ENCODE measurements at regions not wholly inside any gene's neighbourhood (a gene's known extent, or its start where the extent isn't known, plus 50 kb on each side); places are given as distances from the start of the nearest gene placed in this dataset.
A peak's percentile ranks its signal among the peaks of the same experiment; 100 is the strongest.
"Not testable (repeated sequence)": the region's sequence is repeated elsewhere in the genome, so short reads cannot be mapped to it uniquely, and the experiment has no call there.

DNA sequence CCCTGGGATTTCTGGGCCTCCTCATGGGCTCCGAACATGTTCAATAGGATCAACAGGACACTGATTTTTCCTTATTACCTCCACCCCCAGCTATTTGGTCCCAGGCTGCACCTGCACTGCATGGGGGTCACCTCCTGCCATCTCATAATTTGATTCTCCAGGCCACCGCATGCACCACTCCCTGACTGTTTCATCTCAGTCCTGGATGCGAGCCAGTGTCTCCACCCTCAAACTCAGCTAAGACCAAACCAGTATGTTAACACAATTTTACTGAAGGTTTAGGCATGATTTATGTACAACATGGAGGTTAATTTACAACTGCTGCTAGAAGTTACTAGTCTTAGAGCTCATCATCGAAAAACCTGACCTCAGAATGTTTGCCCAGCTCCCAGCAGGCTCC, 249.5 kb downstream of the UACA start:
- H3K27ac ChIP-seq (ENCODE audit: low read depth, low read length, severe bottlenecking): no peak overlapping the region
- peaks cover 24% of the 10 kb centered on the region for H3K9me3 ChIP-seq (ENCODE audit: control insufficient read depth, low read length)
- no peaks in the 10 kb centered on the region for H3K36me3 ChIP-seq (ENCODE audit: control insufficient read depth, insufficient read depth, low read length)
- peaks cover 1% of the 10 kb centered on the region for H3K4me1 ChIP-seq (ENCODE audit: control insufficient read depth, insufficient read depth, low read length, poor library complexity, severe bottlenecking)
- 83 to 93% methylated on average over 2 of the region's 4 CpGs for WGBS, 2 experiments (ENCODE audit: insufficient coverage in 2 of 2)
- no peak overlapping the region for H3K4me3 ChIP-seq (ENCODE audit: extremely low read depth, insufficient read depth, low read length, poor library complexity, severe bottlenecking)

DNA sequence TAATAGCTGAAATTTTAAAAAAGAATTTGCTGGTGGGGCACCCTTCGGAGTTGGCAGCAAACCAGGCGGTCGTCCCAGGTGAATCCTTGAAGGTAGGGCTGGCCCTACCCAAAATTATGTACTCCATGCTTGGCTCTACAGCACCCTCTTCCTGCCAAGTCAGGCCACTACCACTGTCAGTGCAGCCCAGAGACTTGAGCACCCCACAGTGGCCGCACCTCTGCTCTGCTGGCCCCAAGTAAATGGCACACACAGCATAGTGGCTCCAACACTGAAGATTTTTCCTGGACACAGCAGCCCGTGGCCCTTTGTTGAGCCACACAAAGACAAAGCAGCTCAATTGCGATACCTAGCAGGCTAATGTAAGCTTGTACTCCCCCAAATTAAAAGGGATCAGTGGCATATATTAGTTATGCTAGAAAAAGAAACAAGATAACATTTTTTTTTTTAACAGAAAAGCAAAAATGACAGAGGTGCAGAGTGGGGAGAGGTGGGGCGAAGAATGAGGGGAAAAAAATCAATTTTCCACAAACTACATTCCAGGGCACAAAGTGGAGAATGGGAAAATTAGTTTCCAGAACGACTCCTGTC, 250.5 kb downstream of the UACA start:
- Histone ChIP-seq H3K4me1 (ENCODE audit: control insufficient read depth, insufficient read depth, low read length, poor library complexity, severe bottlenecking) (peaks cover 11% of the 10 kb centered on the region), H3K4me3 (ENCODE audit: extremely low read depth, insufficient read depth, low read length, poor library complexity, severe bottlenecking) (no peak overlapping the region), H3K36me3 (ENCODE audit: control insufficient read depth, insufficient read depth, low read length) (no peaks in the 10 kb centered on the region), H3K9me3 (ENCODE audit: control insufficient read depth, low read length) (peaks cover 24% of the 10 kb centered on the region), H3K27ac (ENCODE audit: low read depth, low read length, severe bottlenecking) (no peak overlapping the region)
- 68 to 82% methylated on average over 5 to 6 of the region's 8 CpGs for WGBS, 2 experiments (ENCODE audit: insufficient coverage in 2 of 2)

DNA sequence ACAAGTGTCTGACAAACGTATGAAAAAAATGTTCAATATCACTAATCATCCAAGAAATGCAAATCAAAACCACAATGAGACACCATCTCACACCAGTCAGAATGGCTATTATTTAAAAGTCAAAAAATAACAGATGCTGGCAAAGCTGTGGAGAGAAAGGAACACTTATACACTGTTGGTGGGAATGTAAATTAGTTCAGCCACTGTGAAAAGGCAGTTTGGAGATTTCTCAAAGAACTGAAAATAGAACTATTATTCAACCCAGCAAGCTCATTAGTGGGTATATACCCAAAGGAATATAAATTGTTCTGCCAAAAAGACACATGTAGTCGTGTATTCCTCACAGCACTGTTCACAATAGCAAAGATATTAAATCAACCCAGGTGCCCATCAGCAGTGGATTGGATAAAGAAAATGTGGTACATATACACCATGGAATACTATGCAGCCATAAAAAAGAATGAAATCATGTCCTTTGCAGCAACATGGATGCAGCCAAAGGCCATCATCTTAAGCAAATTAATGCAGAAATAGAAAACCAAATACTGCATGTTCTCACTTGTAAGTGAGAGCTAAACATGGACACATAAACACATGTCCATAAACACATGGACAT, 251.3 kb downstream of the UACA start:
- H3K4me3 ChIP-seq (ENCODE audit: extremely low read depth, insufficient read depth, low read length, poor library complexity, severe bottlenecking); H3K27ac ChIP-seq (ENCODE audit: low read depth, low read length, severe bottlenecking); H3K36me3 ChIP-seq (ENCODE audit: control insufficient read depth, insufficient read depth, low read length): not testable (repeated sequence)
- peaks cover 15% of the 10 kb centered on the region for H3K4me1 ChIP-seq (ENCODE audit: control insufficient read depth, insufficient read depth, low read length, poor library complexity, severe bottlenecking)
- peaks cover 24% of the 10 kb centered on the region for H3K9me3 ChIP-seq (ENCODE audit: control insufficient read depth, low read length)
- 86% methylated on average over 1 of the region's 2 CpGs; no CpG with 5 or more reads in 1 of the 2 experiments for WGBS, 2 experiments (ENCODE audit: insufficient coverage in 2 of 2)

DNA sequence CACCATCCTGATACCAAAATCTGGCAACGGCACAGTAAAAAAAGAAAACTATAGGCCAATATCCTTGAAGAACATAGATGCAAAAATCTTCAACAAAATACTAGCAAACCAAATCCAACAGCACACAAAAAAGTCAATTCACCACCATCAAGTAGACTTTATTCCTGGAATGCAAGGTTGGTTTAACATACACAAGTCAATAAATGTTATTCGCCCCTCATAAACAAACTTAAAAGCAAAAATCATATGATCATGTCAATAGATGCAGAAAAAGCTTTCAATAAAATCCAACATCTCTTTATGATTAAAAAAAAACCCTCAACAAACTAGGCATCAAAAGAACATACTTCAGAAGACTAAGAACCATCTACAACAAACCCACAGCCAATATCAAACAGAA, 252.9 kb downstream of the UACA start:
- Histone ChIP-seq H3K4me3 (ENCODE audit: extremely low read depth, insufficient read depth, low read length, poor library complexity, severe bottlenecking) (no peak overlapping the region), H3K9me3 (ENCODE audit: control insufficient read depth, low read length) (peaks cover 24% of the 10 kb centered on the region), H3K36me3 (ENCODE audit: control insufficient read depth, insufficient read depth, low read length) (no peaks in the 10 kb centered on the region), H3K27ac (ENCODE audit: low read depth, low read length, severe bottlenecking) (no peak overlapping the region), H3K4me1 (ENCODE audit: control insufficient read depth, insufficient read depth, low read length, poor library complexity, severe bottlenecking) (peaks cover 25% of the 10 kb centered on the region)
- 89 to 92% methylated on average over 1 to 2 of the region's 2 CpGs for WGBS, 2 experiments (ENCODE audit: insufficient coverage in 2 of 2)

- no peak overlapping the region for H3K27ac ChIP-seq (ENCODE audit: low read depth, low read length, severe bottlenecking)
- H3K4me1 ChIP-seq (ENCODE audit: control insufficient read depth, insufficient read depth, low read length, poor library complexity, severe bottlenecking): peaks cover 32% of the 10 kb centered on the region
- peaks cover 24% of the 10 kb centered on the region for H3K9me3 ChIP-seq (ENCODE audit: control insufficient read depth, low read length)
- WGBS, 2 experiments (ENCODE audit: insufficient coverage in 2 of 2): 89 to 96% methylated on average over 3 of the region's 4 CpGs
- H3K4me3 ChIP-seq (ENCODE audit: extremely low read depth, insufficient read depth, low read length, poor library complexity, severe bottlenecking): no peak overlapping the region
- no peaks in the 10 kb centered on the region for H3K36me3 ChIP-seq (ENCODE audit: control insufficient read depth, insufficient read depth, low read length)
Measured at GRCh38 chr15:70509731-70510143, 253.6 kb downstream of the UACA start.

DNA sequence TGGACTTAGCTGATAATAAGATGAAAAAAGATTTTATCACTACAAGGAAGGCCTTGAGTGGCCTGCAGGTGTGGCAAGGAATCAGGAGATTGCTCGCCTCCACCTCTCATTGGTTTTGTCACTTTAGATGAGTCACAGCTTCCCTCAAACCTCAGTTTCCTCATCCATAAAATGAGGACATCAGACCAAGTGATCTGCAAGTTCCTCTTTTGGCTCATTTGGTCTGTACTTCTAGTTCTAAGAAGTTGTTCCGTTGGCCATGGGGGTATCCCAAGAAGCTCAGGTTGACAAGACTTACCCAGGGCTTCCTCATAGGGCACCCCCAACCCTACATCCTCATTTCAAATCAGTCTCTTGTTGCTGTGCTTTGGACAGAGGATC, 254.1 kb downstream of the UACA start:
- Histone ChIP-seq H3K36me3 (ENCODE audit: control insufficient read depth, insufficient read depth, low read length) (no peaks in the 10 kb centered on the region), H3K27ac (ENCODE audit: low read depth, low read length, severe bottlenecking) (no peak overlapping the region), H3K4me3 (ENCODE audit: extremely low read depth, insufficient read depth, low read length, poor library complexity, severe bottlenecking) (no peak overlapping the region), H3K9me3 (ENCODE audit: control insufficient read depth, low read length) (peaks cover 24% of the 10 kb centered on the region), H3K4me1 (ENCODE audit: control insufficient read depth, insufficient read depth, low read length, poor library complexity, severe bottlenecking) (peaks cover 37% of the 10 kb centered on the region)
- WGBS, 2 experiments (ENCODE audit: insufficient coverage in 2 of 2): 100% methylated on average over 1 of the region's 2 CpGs

DNA sequence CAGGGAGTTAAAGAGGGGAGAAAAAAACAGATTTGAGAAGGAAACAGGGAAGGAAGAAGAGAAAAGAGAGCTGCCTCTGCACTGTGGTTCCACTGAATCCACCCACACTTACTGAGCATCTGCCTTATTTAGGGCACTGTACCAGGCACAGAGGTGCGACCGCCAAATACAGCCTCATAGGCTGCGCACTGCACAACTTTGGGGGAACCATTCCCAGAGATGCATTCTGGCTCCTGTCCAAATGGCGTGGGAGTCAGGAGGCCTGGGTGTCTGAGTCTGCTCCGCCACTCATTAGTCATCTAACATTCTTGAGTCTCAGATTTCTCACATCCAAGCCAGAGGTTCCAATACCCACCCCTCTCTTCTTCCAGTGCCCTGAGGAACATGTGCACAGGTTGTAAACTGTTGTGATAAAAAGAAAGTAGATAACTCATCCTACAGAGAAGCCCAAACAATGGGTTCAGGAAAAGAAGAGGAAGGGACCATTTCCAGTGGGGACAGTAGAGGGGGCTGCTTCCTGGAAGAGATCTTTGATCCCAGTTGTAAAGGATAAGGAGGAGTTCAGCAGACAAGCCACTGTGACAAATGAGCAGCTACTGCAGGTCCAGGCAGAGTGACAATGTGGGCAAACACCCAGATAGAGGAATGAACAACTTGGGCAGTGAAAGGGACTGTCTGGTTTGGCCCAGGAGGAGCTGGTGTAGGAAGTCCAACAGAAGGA, 254.6 kb downstream of the UACA start:
- Histone ChIP-seq H3K27ac (ENCODE audit: low read depth, low read length, severe bottlenecking) (peak overlapping the region; percentile 78), H3K4me3 (ENCODE audit: extremely low read depth, insufficient read depth, low read length, poor library complexity, severe bottlenecking) (no peak overlapping the region), H3K4me1 (ENCODE audit: control insufficient read depth, insufficient read depth, low read length, poor library complexity, severe bottlenecking) (peaks cover 42% of the 10 kb centered on the region), H3K9me3 (ENCODE audit: control insufficient read depth, low read length) (peaks cover 24% of the 10 kb centered on the region), H3K36me3 (ENCODE audit: control insufficient read depth, insufficient read depth, low read length) (no peaks in the 10 kb centered on the region)
- WGBS, 2 experiments (ENCODE audit: insufficient coverage in 2 of 2): 84 to 92% methylated on average over 3 to 4 of the region's 5 CpGs

DNA sequence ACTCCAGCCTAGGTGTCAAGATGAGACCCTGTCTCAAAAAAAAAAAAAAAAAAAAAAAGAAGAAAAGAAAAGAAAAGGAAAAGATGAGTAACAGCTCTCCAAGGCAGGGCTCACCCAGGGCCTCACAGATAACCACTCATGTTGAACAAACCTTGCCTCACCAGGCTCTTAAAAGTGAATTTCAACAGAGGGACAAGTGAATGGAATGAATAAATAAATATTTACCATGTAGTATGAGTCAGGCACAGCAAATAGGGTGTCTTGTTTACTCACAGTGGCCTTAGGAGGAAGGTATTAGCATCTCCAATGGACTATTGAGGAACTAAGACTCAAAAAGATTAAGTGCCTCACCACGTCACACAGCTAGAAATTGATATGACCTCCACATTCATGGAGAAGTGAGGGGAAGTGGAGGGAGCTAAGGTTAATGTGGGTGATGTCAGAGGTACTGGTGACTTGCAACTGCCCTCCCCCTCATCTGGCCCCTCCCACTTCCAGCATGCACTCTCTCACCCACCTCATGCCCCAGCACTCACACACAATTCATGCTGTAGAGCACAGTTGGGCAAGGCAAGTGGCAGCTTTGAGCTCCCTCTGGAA, 255.5 kb downstream of the UACA start:
- H3K4me1 ChIP-seq (ENCODE audit: control insufficient read depth, insufficient read depth, low read length, poor library complexity, severe bottlenecking): peaks cover 46% of the 10 kb centered on the region
- no peaks in the 10 kb centered on the region for H3K36me3 ChIP-seq (ENCODE audit: control insufficient read depth, insufficient read depth, low read length)
- H3K9me3 ChIP-seq (ENCODE audit: control insufficient read depth, low read length): peaks cover 24% of the 10 kb centered on the region
- H3K27ac ChIP-seq (ENCODE audit: low read depth, low read length, severe bottlenecking): peak overlapping the region; percentile 78
- no peak overlapping the region for H3K4me3 ChIP-seq (ENCODE audit: extremely low read depth, insufficient read depth, low read length, poor library complexity, severe bottlenecking)
- WGBS, 2 experiments (ENCODE audit: insufficient coverage in 2 of 2): no CpG with 5 or more reads among the region's 1 CpG

DNA sequence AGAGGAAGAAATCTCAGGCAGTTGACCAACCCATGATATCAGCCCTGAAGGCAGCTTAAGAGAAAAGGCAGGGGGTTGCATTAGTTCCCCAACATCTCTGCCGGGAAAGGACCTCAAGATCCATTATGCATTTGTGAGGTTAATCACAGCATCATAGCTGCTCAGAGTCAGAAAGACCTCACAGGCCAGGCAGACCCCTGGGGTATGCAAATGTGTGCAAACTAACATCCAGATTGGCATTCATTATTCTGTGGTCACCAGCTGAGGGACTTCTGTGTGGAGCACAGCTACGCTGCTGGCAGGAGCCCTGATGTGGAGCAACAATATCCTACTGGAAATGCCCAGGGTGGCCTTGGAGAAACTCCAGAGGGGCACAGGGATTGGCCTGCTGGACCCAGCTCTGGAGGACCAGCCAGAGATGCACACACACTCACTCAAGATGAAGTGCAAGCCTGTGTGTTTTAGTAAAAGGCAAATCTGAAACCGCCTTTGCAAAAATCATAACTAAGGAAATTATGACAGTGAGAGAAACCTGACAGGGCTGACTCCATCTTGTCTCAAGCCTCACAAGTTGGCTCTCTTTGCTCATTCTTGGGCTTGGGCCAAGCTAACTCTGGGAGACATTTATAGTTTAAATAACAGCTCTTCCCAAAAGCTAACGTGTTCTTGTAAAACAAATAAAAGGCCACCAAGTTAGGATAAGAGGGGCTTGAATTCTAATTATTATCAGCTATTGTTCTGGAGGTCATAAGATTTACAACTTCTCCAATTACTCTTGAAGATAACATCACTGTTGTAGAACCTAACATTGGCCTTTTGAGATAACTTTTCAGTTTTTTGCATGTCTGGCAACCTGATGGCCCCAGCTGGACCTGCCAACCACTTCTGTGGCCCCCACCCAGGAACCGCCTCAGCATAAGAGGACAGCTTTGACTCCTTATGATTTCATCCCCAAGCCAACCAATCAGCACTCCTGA, 257.1 kb downstream of the UACA start:
- Histone ChIP-seq H3K36me3 (ENCODE audit: control insufficient read depth, insufficient read depth, low read length) (no peaks in the 10 kb centered on the region), H3K4me3 (ENCODE audit: extremely low read depth, insufficient read depth, low read length, poor library complexity, severe bottlenecking) (no peak overlapping the region), H3K4me1 (ENCODE audit: control insufficient read depth, insufficient read depth, low read length, poor library complexity, severe bottlenecking) (peaks cover 46% of the 10 kb centered on the region), H3K27ac (ENCODE audit: low read depth, low read length, severe bottlenecking) (no peak overlapping the region), H3K9me3 (ENCODE audit: control insufficient read depth, low read length) (peaks cover 19% of the 10 kb centered on the region)
- 60 to 63% methylated on average over 3 to 4 of the region's 5 CpGs for WGBS, 2 experiments (ENCODE audit: insufficient coverage in 2 of 2)

GRCh38 chr15:70505411-70505919, 257.9 kb downstream of the UACA start:
- Histone ChIP-seq H3K4me3 (ENCODE audit: extremely low read depth, insufficient read depth, low read length, poor library complexity, severe bottlenecking) (no peak overlapping the region), H3K27ac (ENCODE audit: low read depth, low read length, severe bottlenecking) (peak overlapping the region; percentile 71), H3K4me1 (ENCODE audit: control insufficient read depth, insufficient read depth, low read length, poor library complexity, severe bottlenecking) (peaks cover 49% of the 10 kb centered on the region), H3K36me3 (ENCODE audit: control insufficient read depth, insufficient read depth, low read length) (no peaks in the 10 kb centered on the region), H3K9me3 (ENCODE audit: control insufficient read depth, low read length) (peaks cover 11% of the 10 kb centered on the region)
- 0 to 20% methylated on average over 1 to 2 of the region's 3 CpGs for WGBS, 2 experiments (ENCODE audit: insufficient coverage in 2 of 2)

Data from mesodermal cell (in vitro differentiated cells).